NCI-H446 treated with DMSO at 0.1 percent for 48 hours (cell line): ENCODE measurements at regions not wholly inside any gene's neighbourhood (a gene's known extent, or its start where the extent isn't known, plus 50 kb on each side); places are given as distances from the start of the nearest gene placed in this dataset.
"Not testable (repeated sequence)": the region's sequence is repeated elsewhere in the genome, so short reads cannot be mapped to it uniquely, and the experiment has no call there.

Experiments
- DNase-seq: peaks from one replicate; lab custom pipeline; 2025; lab: John Stamatoyannopoulos, UW

DNA sequence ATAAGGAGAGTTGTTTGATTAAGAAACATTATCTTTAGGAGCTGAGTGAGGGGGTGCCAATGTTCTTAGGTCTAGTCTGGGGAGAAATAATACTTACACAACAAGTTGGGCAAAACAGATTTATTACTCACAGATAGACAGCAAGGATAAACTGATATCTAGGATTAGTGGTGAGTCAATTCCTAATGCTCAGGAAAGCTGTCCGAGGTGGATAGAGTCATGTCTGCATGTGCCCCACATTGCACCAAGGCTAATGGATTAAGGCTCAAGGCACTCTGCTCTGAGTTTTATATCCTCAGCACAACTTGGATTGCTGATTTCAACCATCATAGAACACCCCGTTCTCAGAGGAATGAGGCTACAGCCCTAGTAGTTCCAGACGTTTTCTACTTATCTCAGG is 1042.3 kb downstream of the OTOL1 start:
- DNase-seq, result no peak

DNA sequence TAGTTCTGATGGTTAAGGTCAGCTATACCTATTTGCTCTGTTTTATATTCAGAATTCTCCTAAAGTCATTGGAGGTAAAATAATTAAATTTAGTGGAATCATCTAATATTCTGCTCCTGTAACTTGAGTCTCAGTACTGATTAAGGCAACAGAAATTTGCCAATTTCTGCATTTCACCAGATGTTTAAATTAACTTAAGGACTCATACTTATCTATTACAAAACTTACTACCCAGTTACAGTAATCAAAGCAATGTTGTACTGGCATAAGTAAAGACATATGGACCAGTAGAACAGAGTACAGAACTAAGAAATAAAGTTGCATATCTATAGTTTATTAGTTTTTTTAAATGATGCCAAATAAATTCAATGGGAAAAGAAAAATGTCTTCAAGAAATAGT is 1043.8 kb downstream of the OTOL1 start:
- no peak for DNase-seq

DNA sequence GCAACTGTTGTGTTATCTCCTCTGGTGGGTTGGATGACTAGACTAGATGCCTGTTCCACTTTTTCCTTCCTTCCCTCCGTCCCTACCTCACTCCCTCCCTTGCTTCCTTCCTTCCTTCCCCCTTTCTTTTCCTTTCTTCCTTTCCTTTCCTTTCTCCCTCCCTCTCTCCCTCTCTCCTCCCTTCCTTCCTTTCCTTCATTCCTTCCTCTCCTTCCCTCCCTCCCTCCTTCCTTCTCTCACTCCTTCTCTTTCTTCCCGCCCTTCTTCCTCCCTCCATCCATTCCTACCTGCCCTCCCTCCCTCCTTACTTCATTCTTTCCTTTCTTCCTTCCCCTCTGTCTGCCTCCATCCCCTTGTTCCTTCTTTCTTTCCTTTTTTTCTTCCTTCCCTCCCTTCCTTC is 1045.3 kb downstream of the OTOL1 start:
- no peak for DNase-seq

DNA sequence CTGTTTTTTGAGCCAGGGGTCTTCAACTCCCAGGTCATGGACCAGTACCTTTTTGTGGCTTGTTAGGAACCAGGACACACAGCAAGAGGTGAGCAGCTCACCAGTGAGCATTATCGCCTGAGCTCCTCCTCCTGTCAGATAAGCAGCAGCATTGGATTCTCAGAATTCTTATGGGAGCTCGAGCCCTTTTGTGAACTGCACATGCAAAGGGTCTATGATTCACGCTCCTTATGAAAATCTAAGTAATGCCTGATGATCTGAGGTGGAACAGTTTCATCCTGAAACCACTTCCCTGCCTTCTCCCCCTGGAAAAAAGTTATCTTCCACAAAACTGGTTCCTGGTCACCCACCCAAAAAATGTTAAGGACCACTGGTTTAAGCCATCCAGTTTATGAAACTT is 1047.6 kb downstream of the OTOL1 start:
- no peak for DNase-seq

DNA sequence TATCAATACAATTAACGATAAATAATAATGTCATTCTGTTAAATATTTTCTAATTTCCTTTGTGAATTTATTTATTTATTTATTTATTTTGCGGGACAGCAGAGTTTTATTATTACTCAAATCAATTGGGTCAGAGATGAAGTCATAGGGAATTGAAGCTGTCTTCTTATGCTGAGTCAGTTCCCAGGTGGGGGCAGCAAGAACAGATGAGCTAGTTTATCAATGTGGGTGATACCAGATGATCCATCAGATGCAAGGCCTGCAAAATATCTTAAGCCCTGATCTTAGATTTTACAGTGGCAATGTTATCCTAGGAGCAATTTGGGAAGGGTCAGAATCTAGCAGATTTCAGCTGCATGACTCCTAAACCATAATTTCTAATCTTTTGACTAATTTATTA is 1050.3 kb downstream of the OTOL1 start:
- no peak for DNase-seq

DNA sequence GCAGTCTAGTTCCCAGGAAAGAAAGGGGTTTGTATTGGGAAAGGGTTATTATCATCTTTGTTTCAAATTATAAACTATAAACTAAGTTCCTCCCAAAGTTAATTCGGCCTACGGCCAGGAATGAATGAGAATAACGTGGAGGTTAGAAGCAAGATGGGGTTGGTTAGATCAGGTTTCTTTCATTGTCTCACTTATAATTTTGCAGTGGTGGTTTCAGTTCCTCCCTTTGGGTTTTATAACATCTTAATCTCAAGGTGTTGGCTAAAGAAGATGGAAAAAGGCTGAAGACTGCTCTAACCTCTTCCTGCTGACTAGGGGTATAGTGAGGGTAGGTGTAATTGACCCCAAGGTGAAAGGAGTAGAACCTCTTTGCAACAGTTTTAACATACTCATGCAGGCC is 1050.7 kb downstream of the OTOL1 start:
- no peak for DNase-seq

DNA sequence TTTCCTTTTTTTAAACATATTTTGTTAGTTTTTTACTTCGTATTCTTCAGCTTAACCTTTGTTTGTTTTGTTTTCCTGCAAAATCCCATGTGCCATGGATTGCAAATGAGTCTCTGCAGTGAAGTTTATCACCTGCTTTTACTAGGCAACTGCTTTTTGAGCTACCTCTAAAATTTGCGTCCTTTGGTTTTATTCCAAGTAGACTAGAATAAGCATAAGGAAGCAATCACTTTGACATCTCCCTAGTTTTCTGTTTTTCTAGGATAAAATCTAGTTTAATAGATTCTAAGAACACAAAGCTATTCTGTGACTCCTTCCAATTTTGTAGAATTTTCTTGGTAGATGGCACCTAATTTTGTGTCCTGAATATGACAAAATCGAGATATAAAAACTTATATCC is 1059.2 kb downstream of the OTOL1 start:
- no peak for DNase-seq

DNA sequence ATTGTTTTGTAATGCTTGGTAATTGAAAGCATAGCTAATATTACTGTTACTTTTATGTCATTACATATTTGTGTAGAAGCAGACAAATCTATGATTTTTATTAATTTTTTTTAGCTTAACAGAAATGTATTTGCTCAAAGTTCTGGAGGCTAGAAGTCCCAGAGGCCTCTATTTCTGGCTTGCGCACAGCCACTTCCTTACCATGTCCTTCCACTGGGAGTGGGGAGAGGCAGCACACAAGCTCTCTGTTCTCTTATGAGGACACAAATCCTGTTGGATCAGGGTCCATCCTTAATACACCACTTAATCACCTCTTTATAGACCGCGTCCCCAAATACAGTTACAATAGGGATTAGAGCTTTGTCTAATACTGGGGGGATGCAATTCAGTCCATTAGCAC is 1061.4 kb downstream of the OTOL1 start:
- DNase-seq, result no peak

DNA sequence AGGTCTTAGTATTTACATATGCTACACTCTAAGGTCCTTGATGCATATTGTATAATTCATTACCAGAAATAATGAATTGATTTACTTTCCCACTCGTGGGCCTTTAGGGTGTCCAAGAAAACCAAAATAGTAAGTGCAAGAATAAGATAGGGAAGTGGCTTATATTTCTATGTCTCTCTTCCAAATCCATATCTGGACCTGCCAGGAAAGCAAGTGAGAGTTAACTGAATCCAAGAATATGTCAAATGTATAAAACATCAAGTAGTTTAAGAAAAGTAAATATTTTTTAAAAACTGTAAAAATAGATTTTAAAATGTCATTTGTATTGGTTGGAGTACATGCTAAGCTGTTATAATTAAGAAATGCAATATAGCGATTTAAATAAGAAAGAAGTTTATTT is 1072.1 kb downstream of the OTOL1 start:
- no peak for DNase-seq

DNA sequence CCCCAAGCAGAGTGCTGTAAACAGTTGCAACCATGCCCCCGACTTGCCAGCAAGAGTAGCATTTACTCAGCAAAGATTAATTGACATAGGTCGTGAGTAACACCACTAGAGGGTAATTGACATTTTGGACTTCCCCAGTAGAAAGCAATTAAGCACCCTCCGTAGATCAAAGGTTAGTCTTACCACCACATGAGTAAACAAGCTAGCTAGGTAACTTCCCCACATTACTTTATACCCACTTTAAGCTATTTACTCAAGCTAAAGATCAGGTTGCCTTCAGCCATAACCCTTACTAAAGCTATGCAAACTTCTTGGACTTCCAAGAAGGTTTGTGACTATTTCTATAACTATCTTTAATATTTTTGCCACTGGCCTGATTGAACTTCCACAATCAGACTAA is 1072.7 kb downstream of the OTOL1 start:
- no peak for DNase-seq

DNA sequence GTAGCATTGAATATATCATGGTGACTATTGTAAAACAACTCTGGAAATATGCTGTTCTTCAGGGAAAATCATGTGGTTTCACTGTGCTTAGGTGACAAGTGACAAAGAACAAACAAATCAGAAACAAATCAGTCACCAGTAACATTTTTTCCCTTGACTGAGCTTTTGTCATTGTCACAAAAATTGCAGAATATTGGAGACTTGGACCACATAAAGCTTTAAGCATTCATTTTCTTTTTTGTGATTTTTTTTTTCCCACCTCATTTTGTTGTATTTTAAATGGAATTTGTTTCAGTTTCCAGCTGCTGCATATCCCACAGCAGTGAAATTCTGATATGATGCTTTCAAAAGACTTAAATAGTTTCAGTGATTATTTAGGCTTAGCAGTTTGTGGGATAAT is 1088.4 kb downstream of the OTOL1 start:
- no peak for DNase-seq

DNA sequence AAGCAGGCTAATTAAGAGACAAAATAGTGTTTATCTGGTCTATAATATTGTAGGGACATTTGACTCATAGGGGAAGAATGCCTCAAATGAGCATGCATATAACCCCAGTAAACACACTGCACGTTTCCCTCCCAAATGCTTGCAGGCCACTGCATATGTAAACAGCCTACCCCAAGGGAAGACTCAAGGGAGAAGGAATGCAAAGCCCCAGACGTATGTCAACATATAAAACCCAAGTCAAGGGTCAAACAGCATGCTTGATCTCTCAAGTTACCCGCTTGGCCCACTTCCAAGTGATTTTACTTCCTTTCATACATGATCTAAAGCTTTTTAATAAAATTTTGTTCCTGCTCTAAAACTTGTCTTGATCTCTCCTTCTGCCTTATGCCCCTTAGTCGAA is 1090.0 kb downstream of the OTOL1 start:
- no peak for DNase-seq

DNA sequence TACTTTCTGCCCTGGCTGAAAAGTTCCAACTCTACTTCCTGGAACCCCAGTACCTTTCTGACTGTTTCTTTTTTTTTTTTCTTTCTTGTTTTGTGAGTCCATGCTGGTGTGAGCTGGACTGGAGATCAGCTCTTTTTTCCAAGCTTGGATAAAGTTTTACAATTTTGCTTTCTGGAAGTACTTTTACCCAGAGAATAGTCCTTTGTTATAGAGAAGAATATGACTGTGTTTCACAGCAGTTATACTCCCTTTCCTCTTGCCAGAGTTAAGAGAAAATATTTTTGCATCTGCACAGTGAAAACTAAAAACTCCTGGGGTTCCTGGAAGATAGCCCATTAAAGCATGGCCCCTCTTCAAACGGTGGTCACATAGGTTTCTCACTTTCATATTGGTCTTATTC is 1100.6 kb downstream of the OTOL1 start:
- no peak for DNase-seq

DNA sequence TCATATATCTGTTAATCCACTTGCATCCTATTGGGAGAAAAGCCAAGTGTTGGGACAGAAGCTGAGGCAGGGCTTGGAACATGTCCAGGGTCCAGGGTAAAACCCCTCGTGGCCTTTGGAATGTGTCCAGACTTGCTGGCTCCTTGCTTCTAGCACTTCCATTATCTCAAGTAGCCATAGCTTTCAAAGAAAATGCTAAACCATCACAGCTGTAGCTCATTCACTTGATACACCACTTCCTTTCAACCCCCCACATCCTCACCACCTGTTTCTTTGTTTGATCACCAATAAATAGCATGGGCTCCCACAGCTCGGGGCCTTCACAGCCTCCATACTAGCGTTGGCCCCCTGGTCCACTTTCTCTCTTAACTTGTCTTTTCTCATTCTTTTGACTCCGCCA is 1101.9 kb downstream of the OTOL1 start:
- DNase-seq, result peak; percentile 19

DNA sequence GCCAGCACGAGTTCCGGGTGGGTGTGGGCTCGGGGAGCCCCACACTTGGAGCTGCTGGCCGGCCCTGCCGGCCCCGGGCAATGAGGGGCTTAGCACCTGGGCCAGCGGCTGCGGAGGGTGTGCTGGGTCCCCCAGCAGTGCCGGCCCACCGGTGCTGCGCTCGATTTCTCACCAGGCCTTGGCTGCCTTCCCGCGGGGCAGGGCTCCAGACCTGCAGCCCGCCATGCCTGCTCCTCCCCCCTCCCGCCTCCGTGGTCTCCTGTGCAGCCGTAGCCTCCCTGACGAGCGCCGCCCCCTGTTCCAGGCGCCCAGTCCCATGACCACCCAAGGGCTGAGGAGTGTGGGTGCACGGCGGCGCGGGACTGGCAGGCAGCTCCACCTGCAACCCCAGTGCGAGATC is 1103.1 kb downstream of the OTOL1 start:
- DNase-seq, result not testable (repeated sequence)

DNA sequence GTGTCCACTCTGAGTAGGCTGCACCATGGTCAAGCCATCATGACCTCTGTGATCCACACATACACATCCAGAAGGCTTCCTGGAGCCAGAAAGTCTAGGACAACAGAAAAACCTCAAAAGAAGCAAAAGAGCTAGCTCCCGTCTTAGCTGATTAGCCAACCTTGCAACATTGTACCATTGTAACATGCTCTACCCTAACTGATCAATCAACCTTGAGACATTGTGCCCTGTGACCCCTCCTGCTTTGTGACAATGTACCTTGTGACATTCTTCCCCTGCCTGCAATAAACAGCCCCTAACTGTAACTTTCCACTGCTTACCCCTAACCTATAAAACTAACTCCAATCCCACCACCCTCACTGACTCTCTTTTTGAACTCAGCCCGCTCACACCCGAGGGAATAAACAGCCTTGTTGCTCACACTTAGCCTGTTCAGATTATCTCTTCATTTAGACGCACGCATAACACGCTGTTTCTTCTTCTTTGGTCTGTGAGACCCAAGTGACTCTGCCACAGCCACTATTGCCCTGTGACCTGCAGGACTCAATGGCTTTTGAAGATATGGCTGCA is 1104.6 kb downstream of the OTOL1 start:
- no peak for DNase-seq

DNA sequence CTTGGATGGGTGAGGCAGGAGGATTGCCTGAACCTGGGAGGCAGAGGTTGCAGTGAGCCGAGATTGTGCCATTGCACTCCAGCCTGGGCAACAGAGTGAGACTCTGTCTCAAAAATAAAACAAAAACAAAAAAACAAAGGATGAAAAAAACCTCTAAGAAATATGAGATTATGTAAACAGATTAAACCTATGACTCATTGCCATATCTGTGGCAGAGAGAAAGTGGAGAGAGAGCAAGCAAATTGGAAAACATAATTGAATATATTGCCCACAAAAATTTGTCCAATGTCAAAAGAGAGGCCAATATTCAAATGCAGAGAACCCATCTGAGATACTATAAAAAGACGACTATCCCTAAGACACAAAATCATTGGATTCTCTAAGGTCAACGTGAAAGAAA is 1106.0 kb downstream of the OTOL1 start:
- DNase-seq, result no peak

DNA sequence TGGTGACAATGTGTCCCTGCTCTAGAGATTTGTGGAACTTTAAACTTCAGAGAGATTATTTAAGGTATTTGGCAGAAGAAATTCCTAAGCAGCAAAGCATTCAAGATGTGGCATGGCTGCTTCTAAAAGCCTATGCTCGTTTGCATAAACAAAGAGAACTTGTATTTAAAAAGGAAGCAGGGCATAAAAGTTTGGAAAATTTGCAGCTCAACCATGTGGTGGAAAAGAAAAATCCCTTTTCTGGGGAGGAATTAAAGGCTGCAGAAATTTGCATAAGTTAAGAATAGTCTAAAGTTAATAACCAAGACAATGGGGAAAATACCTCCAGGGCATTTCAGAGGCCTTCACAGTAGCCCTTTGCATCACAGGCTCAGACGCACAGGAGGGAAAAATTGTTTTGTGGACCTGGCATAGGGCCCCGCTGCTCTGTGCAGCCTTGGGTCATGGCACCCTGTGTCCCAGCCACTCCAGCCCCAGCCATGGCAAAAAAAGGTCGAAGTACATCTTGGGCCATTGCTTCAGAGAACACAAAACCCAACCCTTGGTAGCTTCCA is 1109.1 kb downstream of the OTOL1 start:
- no peak for DNase-seq

DNA sequence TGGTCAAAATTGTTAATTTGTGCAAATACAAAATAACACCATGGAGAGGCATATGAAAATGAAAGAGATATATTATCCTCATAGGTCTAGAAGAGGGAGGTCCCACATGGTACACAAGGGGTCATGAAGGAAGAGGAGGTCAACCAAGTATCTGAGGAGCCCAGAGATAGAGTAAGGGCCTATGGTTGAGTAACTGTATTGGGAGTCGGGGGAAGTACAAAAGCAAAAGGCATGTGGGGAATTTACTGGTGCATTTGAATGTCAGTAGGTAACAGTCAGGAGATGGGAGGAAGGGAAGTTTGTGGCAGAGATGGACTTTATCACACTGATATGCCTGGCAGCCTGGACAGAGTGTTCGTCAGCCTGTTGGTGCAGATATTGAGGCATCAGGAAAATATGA is 1113.7 kb downstream of the OTOL1 start:
- no peak for DNase-seq

DNA sequence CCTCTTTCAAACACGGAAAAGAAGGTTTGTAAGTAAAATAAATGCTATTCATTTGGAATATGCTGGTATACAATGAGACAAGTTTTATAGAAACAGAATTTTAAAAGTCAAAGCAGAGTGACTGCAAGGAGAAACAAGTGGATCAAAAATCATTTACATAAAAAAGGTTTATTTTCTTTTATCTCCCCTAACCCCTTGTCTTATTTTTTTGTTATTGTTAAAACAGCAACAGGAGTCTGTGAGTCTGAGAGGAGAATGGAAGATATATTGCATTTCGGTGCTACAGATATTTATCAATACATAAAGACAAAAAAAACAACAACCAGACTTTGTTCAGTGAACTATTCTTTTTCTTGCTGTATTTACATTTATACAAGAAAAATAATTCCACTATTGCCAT is 1116.4 kb downstream of the OTOL1 start:
- no peak for DNase-seq

DNA sequence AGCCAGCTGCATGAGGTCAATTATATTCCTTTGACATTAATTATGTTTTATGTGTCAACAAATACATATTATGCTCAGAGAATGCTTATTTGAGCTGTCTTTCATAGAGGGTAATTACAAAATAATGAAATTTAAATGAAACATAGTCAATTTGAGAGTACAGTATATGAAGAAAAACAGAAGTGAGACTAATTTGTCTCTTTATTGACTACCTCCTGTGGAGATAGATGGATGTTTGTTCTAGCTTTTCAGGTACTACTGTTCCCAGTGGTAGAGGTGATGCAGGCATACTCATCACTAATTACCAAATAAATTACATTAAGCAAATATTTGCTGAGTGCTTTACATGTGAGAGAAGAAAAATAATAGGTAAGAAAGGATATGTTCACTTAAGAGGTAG is 1129.6 kb downstream of the OTOL1 start:
- DNase-seq, result no peak

DNA sequence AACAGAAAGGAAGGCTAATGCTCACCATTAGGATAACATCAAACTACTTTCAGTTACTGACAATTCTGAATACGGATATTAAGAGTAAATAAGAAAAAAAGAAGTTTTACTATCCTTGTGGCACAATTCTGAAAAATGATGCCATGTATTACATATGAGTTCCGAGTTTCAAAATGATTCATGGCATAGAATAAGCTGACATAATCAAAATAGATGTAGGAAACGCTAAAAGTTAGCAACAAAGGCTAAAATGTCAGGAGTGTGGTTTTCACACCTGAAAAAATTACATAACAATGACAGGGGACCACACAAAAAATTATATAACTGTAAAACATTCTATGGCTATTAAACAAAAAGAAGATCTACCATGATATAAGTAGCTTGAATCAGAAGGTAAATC is 1131.9 kb downstream of the OTOL1 start:
- DNase-seq, result no peak

DNA sequence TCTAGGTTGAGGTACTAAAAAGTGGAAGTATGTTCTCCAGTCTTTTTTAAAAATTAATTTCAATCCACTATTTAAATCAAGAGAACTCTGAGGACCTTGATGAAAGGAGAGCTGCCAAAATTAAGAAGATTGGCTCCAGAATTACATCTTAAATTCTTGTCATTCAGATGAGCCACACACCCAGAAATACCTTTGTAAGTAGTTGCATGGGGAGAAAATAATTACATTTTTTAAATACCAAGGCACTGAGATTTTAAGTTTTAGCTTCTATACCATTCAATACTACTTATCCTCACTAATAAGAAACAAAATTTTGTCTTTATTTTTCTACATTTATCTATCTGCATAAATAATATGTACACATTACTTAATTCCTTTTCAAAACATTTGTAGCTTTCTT is 1132.8 kb downstream of the OTOL1 start:
- no peak for DNase-seq

DNA sequence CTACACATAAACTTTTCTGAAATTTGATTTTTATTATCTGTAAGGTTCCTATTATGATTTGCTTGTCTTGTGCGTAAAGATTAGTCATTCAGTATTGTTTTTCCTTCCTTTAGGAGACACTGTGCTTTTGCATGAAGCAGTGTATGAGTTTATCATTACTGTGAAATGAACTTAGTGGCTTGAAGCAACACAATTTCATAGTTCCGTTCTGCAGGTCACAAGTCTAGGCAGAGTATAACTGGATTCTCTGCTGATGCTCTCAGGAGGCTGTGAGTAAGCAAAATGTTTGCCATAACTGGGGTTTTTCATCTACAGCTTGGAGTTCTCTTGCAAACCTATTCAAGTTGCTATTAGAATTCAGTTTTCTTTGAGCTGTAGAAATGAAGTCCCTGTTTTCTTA is 1136.1 kb downstream of the OTOL1 start:
- DNase-seq, result no peak

DNA sequence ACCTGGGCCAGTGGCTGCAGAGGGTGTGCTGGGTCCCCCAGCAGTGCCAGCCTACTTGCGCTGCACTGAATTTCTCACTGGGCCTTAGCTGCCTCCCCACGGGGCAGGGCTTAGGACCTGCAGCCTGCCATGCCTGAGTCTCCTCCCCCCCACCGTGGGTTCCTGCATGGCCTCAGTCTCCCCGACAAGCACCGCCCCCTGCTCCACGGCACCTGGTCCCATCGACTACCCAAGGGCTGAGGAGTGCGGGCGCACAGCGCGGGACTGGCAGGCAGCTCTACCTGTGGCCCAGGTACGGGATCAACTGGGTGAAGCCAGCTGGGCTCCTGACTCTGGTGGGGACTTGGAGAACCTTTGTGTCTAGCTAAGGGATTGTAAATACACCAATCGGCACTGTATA is 1143.6 kb downstream of the OTOL1 start:
- not testable (repeated sequence) for DNase-seq
